ENCODE measurements at regions not wholly inside any gene's neighbourhood (a gene's known extent, or its start where the extent isn't known, plus 50 kb on each side); places are given as distances from the start of the nearest gene placed in this dataset.

GRCh38 chr7:19062216-19062615 is 55.2 kb downstream of the TWIST1 start:
- DNase-seq (ENCODE audit: low read depth): no peak

- peak; percentile 33 for DNase-seq (ENCODE audit: low read depth)
These were observed 56.1 kb downstream of the TWIST1 start for GRCh38 chr7:19061331-19061730.

- DNase-seq (ENCODE audit: low read depth): peak; percentile 44
These were observed 56.6 kb downstream of the TWIST1 start for GRCh38 chr7:19060761-19061259.

GRCh38 chr7:19056305-19056704 is 61.1 kb downstream of the TWIST1 start:
- DNase-seq (ENCODE audit: low read depth): no peak
